Activated B cell treated with CpG ODN at 0.5 μM for 24 hours (primary cell): ENCODE measurements at regions not wholly inside any gene's neighbourhood (a gene's known extent, or its start where the extent isn't known, plus 50 kb on each side); places are given as distances from the start of the nearest gene placed in this dataset.

Source experiments
- ATAC-seq: fragments of 200-7000 bp; cut with Tn5 transposase; one replicate; pipeline ENCODE4 v1.10.0; 2021; ENCODE audit warnings: low read depth, mild to moderate bottlenecking, moderate library complexity
- CTCF ChIA-PET: fragments of 350-600 bp; sonication (Branson Sonifier 250); formaldehyde crosslinking; loops from one replicate; lab custom pipeline; 2021; ENCODE audit warnings: antibody characterized with exemption; lab: Charles Lee
- POLR2A ChIA-PET: fragments of 350-600 bp; sonication (Branson Sonifier 250); formaldehyde crosslinking; loops from one replicate; lab custom pipeline; 2021; ENCODE audit warnings: antibody characterized with exemption; lab: Charles Lee
- DNase-seq: peaks from one replicate; pipeline ENCODE4 v3.0.0; 2022
- H3K27ac Mint-ChIP-seq: one replicate; pipeline ENCODE4 v1.8.0; 2020; ENCODE audit warnings: mixed read lengths
- H3K27me3 Mint-ChIP-seq: one replicate; pipeline ENCODE4 v1.8.0; 2021; ENCODE audit warnings: mixed read lengths
- H3K36me3 Mint-ChIP-seq: one replicate; pipeline ENCODE4 v1.8.0; 2021; ENCODE audit warnings: low read depth, mixed read lengths
- H3K4me1 Mint-ChIP-seq: one replicate; pipeline ENCODE4 v1.8.0; 2021; ENCODE audit warnings: mixed read lengths
- H3K4me3 Mint-ChIP-seq: one replicate; pipeline ENCODE4 v1.8.0; 2020; ENCODE audit warnings: mild to moderate bottlenecking, mixed read lengths
- H3K9me3 Mint-ChIP-seq: one replicate; pipeline ENCODE4 v1.8.0; 2020; ENCODE audit warnings: mixed read lengths
- intact Hi-C: fragments of 100-400 bp; cut with micrococcal nuclease; formaldehyde crosslinking; loops from one replicate; pipeline ENCODE4 v1.15.1; 2024
- TF ChIP-seq, protein P1 (sequence below): fragments of 200-600 bp; IDR thresholded peaks from one replicate; pipeline ENCODE4 v1.8.0; 2022; ENCODE audit warnings: antibody characterized with exemption, mild to moderate bottlenecking

DNA sequence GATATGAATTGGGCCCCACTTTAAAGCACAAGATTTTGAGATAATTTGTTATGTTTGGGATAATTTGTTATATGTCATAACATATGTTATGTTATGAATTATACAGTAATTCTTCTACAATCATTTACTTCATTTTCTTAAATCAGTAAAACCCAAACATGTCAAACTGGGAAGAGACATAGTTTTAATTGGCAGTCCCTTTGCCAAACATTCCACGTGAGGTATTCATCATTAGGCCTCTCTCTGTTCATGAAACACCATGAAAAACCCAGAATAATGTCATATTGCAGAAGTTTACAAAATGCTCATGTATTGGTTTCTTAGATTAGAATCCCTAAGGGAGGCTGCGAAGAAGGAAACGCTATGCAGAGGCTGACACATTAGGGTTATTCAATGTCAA is 89.4 kb upstream of the PDE10A start:
- POLR2A ChIA-PET, result no interaction called here
- no peaks in the 10 kb centered on the region for H3K27me3 Mint-ChIP-seq
- H3K4me3 Mint-ChIP-seq, result no peak overlapping the region
- H3K36me3 Mint-ChIP-seq, result no peaks in the 10 kb centered on the region
- H3K27ac Mint-ChIP-seq, result no peak overlapping the region
- ATAC-seq (no peak), DNase-seq (no peak)
- TF ChIP-seq, protein P1, sequence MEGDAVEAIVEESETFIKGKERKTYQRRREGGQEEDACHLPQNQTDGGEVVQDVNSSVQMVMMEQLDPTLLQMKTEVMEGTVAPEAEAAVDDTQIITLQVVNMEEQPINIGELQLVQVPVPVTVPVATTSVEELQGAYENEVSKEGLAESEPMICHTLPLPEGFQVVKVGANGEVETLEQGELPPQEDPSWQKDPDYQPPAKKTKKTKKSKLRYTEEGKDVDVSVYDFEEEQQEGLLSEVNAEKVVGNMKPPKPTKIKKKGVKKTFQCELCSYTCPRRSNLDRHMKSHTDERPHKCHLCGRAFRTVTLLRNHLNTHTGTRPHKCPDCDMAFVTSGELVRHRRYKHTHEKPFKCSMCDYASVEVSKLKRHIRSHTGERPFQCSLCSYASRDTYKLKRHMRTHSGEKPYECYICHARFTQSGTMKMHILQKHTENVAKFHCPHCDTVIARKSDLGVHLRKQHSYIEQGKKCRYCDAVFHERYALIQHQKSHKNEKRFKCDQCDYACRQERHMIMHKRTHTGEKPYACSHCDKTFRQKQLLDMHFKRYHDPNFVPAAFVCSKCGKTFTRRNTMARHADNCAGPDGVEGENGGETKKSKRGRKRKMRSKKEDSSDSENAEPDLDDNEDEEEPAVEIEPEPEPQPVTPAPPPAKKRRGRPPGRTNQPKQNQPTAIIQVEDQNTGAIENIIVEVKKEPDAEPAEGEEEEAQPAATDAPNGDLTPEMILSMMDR, result no peak
- CTCF ChIA-PET, result no interaction called here
- intact Hi-C loops, result no loop called here
- H3K4me1 Mint-ChIP-seq, result no peaks in the 10 kb centered on the region
- no peaks in the 10 kb centered on the region for H3K9me3 Mint-ChIP-seq

DNA sequence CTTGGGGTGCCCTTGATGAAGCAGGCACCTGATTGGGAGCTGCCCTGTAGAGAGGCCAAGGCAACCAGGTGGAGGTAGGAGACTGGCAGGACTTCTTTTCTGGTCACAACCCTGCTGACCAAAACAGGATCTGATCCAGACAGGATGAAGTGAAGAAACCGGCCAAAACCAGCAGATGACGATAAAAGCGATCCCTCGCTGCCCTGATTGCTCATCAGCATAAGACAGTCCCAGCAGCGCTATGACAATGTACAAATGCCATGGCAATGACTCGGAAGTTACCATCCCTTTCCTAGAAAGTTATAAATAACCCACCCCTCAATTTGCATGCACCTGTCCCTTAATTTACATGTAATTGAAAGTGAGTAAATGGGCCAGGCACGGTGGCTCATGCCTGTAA is 88.4 kb upstream of the PDE10A start:
- H3K27me3 Mint-ChIP-seq, result no peaks in the 10 kb centered on the region
- intact Hi-C loops, result no loop called here
- no peaks in the 10 kb centered on the region for H3K36me3 Mint-ChIP-seq
- no peak overlapping the region for H3K4me3 Mint-ChIP-seq
- no peaks in the 10 kb centered on the region for H3K4me1 Mint-ChIP-seq
- DNase-seq (no peak), ATAC-seq (no peak)
- TF ChIP-seq, protein P1, result no peak
- no peak overlapping the region for H3K27ac Mint-ChIP-seq
- CTCF ChIA-PET, result no interaction called here
- POLR2A ChIA-PET, result no interaction called here
- H3K9me3 Mint-ChIP-seq, result no peaks in the 10 kb centered on the region

DNA sequence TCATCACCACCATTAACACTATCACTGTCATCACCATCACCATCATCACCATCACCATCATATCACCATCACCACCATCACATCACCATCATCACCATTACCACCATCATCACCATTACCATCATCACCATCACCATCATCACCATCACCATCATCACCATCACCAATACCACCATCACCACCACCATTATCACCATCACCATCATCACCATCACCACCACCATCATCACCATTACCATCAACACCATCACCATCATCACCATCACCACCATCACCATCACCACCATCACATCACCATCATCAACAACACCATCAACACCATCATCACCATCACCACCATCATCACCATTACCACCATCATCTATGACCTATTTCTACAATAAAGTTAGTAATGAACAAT is 86.1 kb upstream of the PDE10A start:
- H3K9me3 Mint-ChIP-seq, result no peaks in the 10 kb centered on the region
- H3K27ac Mint-ChIP-seq, result no peak overlapping the region
- no peaks in the 10 kb centered on the region for H3K27me3 Mint-ChIP-seq
- DNase-seq, result no peak
- H3K36me3 Mint-ChIP-seq, result no peaks in the 10 kb centered on the region
- CTCF ChIA-PET, result no interaction called here
- H3K4me3 Mint-ChIP-seq, result no peak overlapping the region
- no peaks in the 10 kb centered on the region for H3K4me1 Mint-ChIP-seq
- intact Hi-C loops, result no loop called here
- no peak for ATAC-seq
- POLR2A ChIA-PET, result no interaction called here
- TF ChIP-seq, protein P1, result no peak

DNA sequence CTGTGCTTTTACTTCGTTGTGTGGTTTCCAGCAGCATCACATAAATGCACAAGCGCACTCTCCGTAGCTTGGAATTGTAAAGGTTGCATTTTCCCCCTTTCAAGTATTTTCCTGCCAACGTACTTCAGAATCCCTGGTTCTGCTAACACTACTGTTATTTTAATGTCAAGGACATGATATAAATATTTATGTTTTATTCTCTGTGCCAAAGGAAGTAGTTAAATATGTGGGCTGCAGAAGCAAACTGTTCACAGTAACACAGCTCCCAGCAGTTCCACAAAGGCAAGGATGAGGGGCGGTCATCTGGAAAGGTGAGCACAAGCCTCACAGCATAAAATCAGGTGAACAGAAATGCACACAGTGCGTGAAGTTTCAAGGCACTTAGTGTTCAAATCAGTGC is 85.3 kb upstream of the PDE10A start:
- ATAC-seq, result no peak
- Mint-ChIP-seq H3K4me1 (no peaks in the 10 kb centered on the region), H3K27me3 (no peaks in the 10 kb centered on the region), H3K9me3 (no peaks in the 10 kb centered on the region), H3K36me3 (no peaks in the 10 kb centered on the region), H3K4me3 (no peak overlapping the region), H3K27ac (no peak overlapping the region)
- TF ChIP-seq, protein P1, result no peak
- CTCF ChIA-PET, result no interaction called here
- POLR2A ChIA-PET, result no interaction called here
- intact Hi-C loops, result no loop called here
- DNase-seq, result no peak

DNA sequence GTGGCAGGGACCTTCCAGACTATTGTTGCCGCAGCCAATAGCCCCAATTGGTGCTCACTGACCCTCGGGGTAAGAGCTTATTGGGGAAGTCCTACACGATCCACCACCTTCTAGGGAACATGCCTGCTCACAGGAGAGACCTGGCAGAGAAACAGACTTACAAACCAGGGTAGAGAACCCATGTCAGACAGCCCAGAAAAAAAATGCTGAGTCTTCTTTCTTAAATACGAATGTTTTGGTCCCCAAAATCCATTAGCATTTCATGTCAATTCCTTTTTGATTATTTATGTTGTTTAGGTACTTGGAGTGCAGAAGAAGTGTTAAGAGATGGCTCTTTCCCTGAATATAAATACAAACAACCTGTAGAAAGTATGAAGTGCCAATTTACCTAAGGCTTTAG is 84.9 kb upstream of the PDE10A start:
- DNase-seq (no peak), ATAC-seq (no peak)
- Mint-ChIP-seq H3K9me3 (no peaks in the 10 kb centered on the region), H3K27me3 (no peaks in the 10 kb centered on the region), H3K4me1 (no peaks in the 10 kb centered on the region), H3K4me3 (no peak overlapping the region), H3K36me3 (no peaks in the 10 kb centered on the region), H3K27ac (no peak overlapping the region)
- CTCF ChIA-PET, result no interaction called here
- POLR2A ChIA-PET, result no interaction called here
- TF ChIP-seq, protein P1, result no peak
- intact Hi-C loops, result no loop called here
